ENCODE measurements at regions not wholly inside any gene's neighbourhood (a gene's known extent, or its start where the extent isn't known, plus 50 kb on each side); places are given as distances from the start of the nearest gene placed in this dataset.

DNA sequence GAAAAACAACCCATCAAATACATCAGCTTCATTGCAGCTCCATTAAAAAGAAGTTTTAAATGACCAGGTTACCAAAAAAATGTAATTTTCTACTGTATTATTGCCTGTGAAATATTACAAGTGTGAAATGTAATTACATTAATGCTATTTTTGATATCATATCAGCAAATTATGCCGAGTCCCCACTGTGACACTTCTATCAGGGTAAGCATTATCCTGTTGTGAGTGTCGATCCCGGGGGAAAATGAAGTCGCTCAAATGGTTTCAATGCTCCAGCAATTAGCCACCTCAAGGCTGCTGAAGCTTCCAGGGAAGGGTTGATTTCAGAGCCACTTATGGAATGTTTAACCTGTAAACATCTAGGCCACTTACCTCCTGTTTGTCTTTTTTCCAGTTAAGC lies 70.4 kb downstream of the RCN1 start:
- TF ChIP-seq, protein P1, sequence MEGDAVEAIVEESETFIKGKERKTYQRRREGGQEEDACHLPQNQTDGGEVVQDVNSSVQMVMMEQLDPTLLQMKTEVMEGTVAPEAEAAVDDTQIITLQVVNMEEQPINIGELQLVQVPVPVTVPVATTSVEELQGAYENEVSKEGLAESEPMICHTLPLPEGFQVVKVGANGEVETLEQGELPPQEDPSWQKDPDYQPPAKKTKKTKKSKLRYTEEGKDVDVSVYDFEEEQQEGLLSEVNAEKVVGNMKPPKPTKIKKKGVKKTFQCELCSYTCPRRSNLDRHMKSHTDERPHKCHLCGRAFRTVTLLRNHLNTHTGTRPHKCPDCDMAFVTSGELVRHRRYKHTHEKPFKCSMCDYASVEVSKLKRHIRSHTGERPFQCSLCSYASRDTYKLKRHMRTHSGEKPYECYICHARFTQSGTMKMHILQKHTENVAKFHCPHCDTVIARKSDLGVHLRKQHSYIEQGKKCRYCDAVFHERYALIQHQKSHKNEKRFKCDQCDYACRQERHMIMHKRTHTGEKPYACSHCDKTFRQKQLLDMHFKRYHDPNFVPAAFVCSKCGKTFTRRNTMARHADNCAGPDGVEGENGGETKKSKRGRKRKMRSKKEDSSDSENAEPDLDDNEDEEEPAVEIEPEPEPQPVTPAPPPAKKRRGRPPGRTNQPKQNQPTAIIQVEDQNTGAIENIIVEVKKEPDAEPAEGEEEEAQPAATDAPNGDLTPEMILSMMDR (conservative IDR thresholded peaks at IDR 0.05; ENCODE audit: low read length), result no peak
- TF ChIP-seq EZH2phosphoT487 (IDR thresholded peaks at IDR 0.05; ENCODE audit: borderline replicate concordance), result no peak
